Dermis blood vessel endothelial cell (primary cell): ENCODE measurements at regions not wholly inside any gene's neighbourhood (a gene's known extent, or its start where the extent isn't known, plus 50 kb on each side); places are given as distances from the start of the nearest gene placed in this dataset.

Experiments used
- DNase-seq: peaks from one replicate; pipeline ENCODE4 v3.0.0; 2010

DNA sequence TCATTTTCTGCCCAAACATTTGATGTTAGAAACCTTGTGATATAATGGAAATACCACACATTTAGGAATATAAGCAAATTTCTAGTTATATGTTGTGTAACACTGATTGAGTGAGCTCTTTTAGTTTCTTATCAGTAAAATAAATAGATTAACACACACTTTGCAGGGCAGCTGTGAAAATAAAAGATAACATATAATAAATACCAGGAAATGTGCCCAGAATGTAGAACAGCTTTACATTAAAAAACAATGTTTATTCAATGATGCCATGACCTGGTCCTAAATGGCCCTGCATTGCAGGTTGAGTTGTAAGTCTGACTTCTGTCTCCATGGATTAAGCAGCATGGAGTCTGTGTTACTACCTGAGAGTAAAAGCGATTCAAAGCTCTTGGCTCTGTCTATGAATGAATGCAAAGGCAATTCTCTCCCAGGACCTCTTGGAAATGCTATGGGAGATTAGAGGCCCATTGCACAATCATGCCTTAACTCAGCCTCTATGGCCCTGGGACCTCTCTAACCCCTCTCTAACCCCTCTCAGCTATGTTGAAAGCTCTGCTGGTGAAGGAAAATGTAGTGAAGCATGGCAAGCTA lies 296.0 kb upstream of the ACTBL2 start:
- DNase-seq: peak; percentile 25

DNA sequence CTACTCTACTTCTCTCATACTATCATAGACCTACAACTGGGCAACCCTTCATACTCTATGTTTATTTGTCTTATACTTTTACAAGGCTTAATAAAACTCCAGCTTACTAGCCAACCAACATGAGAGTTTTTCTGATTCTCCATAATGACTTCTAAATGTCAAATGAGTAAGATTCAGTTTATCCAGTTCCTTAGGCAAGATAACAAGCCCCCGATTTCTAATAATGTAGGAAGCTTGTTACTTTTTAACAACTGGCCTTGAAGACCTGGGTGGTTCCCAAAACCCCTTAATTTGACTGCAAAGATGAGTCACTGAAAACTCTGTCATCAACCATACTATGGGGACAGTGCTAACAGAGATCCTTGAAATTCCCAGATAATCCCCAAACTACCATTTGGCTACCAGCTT lies 294.6 kb upstream of the ACTBL2 start:
- DNase-seq: no peak

DNA sequence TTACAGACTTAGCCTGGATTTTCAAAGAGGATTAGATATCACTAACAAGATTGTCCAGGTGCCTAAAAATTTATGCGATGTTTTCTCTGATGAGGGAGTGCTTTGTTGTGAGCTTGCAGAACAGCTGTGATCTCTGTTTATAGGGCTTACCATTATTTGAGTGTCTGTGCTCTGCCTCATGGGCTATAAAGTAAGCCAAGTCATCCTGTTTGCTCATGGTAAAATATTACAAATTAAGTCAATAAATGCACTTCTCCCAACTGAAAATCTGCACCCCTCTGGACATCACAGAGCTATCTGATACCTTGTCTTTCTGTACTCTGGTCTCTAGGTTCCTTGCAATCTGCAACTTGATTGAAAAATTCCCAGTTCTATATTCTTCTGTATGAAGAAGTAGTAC lies 293.4 kb upstream of the ACTBL2 start:
- no peak for DNase-seq

DNA sequence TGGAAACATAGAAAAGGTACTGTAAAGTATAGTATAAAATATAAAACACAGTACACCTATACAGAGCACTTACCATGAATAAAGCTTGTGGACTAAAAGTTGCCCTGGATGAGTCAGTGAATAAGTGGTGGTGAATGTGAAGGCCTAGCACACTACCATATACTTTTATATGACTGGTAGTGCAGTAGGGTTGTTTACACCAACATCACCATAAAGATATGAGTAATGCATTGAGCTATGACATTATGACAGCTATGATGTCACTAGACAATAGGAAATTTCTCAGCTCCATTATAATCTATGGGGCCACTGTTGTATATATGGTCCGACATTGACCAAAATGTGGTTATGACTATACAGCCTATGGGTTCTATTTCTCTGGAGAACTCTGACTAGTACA lies 291.8 kb upstream of the ACTBL2 start:
- no peak for DNase-seq

DNA sequence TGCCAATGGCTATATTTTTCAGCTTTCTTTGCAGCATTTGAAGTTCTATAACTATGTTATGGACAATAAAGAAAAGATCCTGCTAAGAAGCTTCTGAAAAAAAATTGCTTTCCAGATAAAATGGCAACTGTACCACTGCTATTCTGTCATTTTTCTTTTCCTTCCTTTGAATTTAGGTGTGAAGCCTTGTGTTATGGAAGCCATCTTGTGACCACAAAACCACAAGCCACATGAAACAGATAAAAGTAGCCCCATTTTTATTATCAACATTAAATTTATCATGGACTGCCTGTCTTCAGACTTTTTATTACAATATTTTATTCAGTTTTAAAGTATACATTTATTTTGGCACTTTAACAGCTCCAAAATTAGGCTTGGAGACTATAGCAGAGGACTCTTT lies 289.9 kb upstream of the ACTBL2 start:
- DNase-seq: no peak

DNA sequence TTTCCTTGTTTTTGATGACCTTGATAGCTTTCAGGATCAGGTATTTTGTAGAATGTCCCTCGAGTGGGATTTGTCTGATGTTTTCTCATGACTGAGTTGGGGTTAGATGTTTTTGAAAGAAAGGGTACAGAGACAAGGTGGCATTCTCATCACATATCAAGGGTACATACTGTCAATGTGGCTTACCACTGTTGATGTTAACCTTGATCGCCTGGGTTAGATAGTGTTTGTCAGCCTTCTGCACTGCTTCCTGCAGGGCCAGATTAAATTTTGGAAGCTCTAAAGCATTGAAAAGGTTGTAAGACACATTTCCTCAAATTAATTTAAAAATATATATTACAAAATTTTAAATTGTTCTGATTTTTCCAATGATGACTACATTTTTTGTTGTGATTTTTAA lies 287.4 kb upstream of the ACTBL2 start:
- no peak for DNase-seq

DNA sequence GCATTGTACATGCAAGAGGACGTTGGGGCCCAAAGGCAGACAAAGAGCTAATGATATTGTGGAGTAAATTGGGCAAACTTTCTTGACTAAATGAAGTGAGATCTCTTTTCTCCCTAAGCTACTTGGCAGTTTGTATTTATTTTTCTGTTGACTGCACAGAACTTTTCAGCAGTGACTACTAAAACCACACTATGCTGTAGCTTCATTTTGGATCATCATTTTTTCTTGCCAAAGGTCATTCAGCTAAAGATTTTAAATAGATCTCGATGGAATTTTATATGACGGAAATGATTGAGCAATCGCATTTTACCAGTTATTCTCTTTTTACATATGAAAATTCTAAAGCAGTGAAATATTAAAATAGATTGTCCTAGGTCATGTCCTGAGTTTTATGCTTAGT lies 286.1 kb upstream of the ACTBL2 start:
- DNase-seq: no peak

DNA sequence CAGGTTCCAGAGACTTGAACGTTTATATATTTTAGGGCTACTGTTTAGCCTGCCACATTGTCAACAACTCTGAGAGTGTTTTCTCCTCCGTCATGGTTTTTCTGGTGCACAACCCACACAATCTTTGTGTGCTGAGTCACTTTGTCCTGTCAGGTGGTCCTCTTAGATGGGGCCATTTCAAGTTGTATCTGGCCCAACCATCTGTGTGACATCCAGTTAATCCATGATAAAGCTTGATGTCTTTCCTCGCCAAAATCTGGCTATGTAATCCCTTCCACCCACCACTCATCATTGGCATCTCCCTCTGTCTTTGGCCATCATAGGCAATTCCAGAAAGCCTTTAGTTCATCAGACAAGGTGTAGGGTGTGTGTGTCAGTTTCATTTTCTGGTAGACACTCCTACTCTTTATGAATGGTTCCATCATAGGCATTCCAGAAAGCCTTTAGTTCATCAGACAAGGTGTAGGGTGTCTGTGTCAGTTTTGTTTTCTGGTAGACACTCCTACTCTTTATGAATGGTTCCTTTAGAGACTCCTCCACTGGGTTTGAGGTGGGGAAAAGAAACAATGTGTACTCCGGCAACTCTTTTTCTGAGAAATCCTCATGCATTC lies 282.0 kb upstream of the ACTBL2 start:
- no peak for DNase-seq

DNA sequence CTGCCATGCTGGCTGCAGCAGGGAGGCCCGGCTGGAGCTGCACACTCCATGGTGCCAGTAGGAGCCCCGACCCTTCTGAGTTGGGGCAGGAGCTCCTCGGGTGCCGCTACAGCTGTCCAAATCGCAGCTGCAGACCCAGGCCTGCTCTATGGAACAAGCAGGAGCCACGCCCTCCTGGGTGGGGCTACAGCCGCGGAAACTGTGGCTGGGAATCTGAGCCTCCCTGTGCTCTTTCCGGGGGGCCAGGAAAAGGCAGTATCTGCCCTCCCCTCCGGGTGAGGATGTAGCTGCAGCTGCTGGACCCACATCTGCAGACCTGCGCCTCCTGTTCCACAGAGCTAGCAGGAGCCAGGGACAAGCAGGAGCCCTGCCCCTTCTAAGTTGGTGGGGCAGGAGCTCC lies 278.9 kb upstream of the ACTBL2 start:
- no peak for DNase-seq

DNA sequence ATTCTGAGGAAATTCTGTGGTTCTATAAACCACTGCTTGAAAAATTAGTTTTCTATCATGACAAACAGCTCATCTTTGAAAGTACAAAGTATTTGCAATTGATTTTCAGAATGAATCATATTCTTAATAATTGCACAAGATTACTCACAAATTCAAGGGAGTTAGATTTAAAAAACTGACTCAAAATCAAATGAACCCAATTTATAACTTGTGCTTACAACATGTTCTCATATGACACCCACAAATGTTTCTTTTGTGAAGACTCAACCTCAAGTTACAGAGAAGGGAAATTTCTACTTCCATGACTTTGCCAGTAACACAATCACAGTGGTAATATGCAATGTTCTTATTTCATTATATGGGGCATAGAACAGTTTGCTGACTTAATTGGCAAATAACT lies 272.0 kb upstream of the ACTBL2 start:
- DNase-seq: no peak

DNA sequence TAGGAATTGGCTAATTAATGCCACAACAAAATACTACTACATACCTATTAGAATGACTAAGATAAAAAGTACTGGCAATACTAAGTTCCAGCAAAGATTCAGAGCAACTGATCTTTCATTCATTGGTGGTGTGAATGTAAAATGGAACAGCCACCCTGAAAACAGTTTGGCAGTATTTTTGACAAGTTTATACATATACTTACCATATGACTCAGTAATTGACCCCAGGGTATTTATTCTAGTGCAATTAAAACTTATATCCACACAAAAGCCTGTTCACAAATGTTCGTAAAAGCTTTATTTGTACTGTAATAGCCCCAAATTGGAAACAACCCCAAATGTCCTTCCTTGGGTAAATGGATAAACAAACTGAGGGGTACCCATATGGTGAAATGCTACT lies 270.8 kb upstream of the ACTBL2 start:
- DNase-seq: no peak

DNA sequence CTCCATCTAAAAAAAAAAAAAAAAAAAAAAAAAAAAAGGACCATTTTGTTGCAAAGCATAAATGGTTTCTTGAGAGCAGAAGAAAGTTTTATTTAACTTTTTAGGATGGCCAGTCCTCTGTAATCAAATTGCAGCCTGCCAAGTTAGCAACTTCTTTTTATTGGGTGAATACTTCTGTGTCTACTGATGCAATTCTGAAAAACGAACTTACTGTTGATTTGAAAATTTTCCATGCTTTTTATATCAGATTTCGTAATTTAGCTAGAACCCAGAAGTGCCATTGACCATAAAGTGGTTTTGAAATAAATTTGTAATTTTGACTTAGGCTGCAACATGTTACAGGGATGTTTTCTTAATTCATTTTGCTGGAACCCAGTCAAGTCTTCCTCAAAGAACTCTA lies 269.1 kb upstream of the ACTBL2 start:
- DNase-seq: no peak

DNA sequence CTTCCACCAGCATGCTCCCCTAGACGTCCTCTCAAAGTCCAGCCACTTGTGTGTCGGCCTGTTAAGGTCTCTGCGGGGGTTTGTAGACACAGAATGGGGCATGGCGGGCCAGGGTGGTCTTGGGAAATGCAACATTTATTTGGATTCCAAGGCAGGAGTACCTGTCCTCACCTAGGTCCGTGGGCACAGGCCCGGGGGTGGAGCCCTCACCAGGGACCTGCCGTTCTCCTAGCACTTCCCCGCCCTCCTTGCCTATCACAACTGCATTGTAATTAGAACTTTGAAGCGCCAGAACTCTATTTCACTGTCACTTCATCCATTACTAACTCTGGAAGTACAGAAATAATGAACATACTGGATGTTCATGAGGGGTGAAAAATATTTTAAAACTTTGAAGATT lies 268.3 kb upstream of the ACTBL2 start:
- no peak for DNase-seq

DNA sequence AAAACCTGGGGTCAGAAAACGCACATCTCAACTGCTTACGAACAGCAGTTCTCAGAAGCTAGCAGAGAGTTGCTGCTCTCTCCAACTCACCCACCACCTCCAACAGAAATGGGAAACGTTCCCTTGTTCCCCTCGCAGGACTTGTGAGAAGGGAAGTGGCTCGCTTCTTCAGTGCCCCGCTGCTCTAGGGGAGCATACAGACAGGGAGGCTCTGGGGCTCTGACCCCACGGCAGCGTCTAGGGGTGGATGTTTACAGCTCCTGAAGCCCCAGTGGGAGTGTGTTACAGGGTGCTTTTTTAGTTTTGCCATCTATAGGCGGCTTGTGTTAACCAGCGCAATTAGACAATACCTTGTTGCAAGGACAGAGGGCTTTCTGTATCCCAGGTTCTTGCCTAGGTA lies 267.7 kb upstream of the ACTBL2 start:
- no peak for DNase-seq

DNA sequence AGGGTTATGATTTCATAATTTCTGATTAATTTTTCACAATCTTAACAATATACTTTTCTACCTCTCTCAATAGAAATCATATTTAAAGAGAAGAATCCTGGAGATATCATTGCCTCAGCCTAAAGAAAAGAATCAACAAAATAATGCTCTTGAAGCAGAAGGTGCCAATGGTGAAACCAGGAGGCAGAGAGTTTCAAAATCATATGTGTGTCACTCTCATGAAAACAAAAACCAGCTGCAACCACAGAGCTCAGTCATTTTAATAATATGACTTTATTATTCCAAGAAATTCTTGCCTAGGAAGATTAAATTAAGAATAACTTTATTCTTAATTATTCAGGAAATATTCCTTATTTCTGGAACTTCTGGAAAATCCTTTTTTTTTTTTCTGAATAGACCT lies 266.8 kb upstream of the ACTBL2 start:
- no peak for DNase-seq

DNA sequence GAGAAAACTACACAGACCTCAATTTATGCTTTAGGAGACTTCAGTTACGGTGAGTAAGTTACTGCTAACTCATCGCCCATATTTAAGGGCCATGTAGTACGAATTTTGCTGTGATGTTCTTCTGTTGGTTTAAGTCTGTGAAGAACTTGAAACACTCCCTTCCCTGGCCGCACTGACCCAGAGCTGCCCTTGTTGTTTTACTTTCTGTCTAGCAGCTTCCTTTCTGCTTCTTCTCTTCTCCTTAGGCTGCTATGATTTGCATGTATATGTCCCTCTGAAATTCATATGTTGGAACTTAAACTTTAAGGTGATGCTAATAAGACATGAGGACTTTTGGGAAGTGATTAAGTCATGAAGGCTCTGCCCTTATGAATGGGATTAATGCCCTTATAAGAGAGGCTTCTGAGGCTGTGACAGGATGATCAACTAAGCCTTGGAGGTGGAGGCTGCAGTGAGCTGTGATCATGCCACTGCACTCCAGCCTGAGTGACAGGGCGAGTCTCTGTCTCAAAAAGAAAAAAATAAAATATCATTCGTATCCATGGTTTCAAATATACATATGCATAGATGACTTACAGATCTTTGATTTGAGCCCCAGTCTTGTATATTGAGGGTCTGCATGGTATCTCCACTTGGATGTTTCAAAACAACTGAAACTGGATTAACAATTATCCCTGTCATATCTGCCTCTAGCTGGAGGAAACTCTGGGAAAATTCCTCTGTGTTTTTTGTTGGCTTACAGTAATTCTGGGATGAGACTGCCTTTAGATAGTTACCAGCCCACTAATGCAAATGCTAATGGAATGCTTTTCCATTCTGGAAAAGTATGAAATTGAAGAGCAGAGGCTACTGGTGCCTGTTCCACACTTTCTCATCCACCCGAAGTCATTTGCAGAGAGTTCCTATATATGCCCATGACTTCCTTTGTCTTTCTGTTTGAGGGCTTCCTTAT lies 263.4 kb upstream of the ACTBL2 start:
- no peak for DNase-seq

DNA sequence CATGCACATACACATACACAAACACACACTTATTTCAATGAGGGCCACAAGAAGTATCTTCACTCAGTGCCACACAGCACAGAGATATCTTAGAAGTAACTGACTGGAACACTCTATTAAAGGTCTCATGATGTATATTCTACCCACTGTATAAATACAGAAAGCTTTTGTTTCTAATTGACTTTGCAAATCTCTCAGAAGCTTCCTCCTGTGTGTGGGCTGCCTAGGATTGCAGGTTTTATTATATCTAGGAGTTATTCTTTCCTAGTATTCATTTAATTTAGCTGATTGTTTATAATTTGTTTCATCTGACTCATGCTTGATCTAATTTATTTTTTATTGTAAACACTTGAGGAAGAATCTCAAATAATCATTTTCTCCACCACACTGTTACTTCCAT lies 262.4 kb upstream of the ACTBL2 start:
- no peak for DNase-seq

DNA sequence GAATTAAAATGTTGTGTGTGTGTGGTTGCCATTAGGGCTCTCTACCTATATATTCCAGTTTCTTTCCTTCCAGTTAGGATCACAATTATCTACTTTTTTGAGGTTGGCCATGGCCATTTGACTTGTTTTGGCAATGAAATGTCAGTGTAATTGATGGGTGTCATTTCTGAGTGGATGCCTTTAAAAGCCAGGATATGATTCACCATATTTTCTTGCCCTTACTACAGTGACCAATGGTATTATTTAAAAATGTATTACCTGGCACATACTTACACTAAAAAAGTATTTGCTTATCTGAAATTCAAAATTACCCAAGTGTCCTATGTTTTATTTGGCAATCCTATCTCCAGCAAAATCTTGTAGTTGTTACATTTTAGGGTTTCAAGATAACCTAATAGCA lies 258.7 kb upstream of the ACTBL2 start:
- peak; percentile 45 for DNase-seq

DNA sequence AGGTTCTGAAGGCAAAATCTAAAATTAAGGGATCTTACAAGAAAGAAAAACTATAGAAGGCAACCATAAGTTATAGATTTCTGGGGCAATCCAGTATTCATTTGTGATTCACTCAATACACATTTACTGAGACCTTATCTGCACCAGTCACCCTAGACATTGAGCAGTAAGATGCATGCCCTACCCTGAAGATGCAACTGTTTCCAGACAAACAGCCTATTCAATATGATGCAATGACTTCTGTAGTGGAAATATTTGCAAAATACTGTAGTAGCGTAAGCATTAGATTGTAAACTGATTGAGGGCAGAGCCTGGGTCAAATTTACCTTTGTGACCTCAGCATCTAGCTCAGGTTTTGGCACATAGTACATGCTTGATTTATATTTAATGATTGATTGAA lies 256.2 kb upstream of the ACTBL2 start:
- no peak for DNase-seq

DNA sequence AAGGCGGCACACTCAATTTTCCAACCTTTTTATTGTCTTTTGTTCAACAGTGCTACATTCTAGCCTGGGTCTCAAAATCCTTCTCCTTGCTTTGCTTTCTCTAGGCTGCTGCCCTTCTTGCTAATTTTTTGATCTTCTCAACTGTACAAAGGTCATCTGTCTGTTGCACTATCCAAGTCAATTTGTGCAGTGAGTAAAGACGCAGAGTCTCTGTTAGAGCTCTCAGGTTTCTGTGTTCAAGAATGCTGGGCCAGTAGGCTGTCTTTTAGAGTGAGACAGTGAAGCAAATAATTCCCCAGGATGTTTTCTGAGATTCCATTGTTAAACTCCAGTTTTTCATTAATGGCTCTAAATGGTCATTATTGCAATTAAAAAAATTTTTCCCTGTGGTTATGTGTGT lies 255.7 kb upstream of the ACTBL2 start:
- DNase-seq: no peak

DNA sequence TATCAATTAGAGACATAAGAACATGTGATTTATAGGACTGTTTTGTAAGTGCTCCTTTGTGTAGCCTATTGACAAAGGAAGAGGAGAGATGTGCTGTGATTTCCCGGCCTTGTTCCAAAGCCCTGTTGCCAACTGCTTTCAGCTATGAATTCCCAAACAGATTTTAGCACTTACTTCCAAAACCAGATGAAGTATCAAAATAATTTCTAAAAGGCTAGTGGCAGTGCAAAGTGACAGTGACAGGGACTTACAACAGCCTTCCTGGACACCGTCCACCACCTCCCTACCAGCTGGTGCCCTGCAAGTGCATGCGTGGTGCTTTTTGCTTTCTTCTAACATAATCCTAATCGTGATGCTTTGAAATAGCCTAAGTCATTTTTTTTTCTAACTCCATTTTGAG lies 254.1 kb upstream of the ACTBL2 start:
- DNase-seq: no peak

DNA sequence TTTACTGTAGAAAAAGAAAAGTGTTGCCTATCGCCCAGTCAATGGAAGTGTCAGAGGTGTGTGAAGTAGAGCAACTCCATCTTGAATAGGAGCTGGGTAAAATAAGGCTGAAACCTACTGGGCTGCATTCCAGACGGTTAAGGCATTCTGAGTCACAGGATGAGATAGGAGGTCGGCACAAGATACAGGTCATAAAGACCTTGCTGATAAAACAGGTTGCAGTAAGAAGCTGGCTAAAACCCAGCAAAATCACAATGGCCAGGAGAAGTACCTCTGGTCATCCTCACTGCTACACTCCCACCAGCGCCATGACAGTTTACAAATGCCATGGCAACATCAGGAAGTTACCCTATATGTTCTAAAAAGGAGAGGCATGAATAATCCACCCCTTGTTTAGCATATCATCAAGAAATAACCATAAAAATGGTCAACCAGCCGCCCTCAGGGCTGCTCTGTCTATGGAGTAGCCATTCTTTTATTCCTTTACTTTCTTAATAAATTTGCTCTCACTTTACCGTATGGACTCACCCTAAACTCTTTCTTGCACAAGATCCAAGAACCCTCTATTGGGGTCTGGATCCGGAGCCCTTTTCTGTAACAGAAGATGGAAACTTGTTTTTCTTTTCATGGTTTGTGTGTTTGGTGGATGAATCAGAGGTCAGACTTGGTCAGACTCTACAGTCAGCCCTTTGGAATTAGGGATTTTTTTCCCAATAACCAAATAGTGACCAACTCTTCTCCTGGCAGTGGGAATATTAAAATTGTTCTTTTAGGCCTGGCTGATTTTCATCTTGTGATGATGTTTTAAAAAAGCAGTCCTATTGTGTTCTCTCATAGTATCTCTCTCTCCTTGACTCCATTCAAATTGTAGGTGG lies 252.9 kb upstream of the ACTBL2 start:
- DNase-seq: peak; percentile 78

DNA sequence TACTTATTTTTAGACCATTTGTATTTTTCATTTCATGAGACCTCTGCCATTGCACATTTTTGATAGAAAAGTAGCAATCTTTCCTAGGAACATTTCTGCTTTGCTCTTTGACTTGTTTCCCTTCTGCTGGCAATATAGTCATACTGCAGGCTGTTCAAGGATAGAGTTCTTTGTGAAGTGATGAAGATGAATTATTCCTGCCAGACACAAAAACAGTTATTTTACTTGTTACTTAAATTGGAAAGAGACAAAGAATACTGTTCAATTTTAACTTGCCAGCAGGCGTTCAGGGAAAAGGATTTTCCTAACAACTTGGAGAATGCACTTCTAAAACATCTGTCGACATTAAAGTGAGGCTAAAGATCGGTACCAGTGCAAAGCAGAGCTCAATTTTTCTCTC lies 251.7 kb upstream of the ACTBL2 start:
- DNase-seq: no peak
